Erythroblast (primary cell): ENCODE measurements at regions not wholly inside any gene's neighbourhood (a gene's known extent, or its start where the extent isn't known, plus 50 kb on each side); places are given as distances from the start of the nearest gene placed in this dataset.

Experiments
- GATA1 ChIP-seq: IDR thresholded peaks from 2 replicates; pipeline ENCODE4 v1.6.1; 2011; ENCODE audit warnings: low read depth, mild to moderate bottlenecking, control low read depth, low read length, moderate library complexity
- POLR2A ChIP-seq: IDR thresholded peaks from 2 replicates; pipeline ENCODE4 v1.6.1; 2011; ENCODE audit warnings: mild to moderate bottlenecking, low read length

- TF ChIP-seq POLR2A (no peak), GATA1 (no peak)
Observed at GRCh38 chr9:116002181-116002580, 151.4 kb upstream of the PAPPA start.
